ENCODE measurements at regions not wholly inside any gene's neighbourhood (a gene's known extent, or its start where the extent isn't known, plus 50 kb on each side); places are given as distances from the start of the nearest gene placed in this dataset.

DNA sequence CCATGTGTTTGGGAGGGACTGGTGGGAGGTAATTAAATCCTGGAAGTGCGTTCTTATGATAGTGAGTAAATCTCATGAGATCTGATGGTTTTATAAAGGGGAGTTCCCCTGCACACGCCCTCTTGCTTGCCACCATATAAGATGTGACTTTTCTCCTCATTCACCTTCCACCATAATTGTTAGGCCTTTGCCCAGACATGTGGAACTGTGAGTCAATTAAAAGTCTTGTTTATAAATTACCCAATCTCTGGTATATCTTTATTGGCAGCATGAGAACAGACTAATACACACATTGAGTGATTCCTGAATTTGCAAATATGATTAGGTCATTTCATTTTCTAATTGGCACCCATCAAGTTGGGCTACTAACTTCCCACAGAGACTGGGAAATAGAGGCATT lies 977.2 kb downstream of the SLITRK1 start:
- TF ChIP-seq EZH2 (IDR thresholded peaks at IDR 0.05; ENCODE audit: borderline replicate concordance): no peak
- TF ChIP-seq, protein P1, sequence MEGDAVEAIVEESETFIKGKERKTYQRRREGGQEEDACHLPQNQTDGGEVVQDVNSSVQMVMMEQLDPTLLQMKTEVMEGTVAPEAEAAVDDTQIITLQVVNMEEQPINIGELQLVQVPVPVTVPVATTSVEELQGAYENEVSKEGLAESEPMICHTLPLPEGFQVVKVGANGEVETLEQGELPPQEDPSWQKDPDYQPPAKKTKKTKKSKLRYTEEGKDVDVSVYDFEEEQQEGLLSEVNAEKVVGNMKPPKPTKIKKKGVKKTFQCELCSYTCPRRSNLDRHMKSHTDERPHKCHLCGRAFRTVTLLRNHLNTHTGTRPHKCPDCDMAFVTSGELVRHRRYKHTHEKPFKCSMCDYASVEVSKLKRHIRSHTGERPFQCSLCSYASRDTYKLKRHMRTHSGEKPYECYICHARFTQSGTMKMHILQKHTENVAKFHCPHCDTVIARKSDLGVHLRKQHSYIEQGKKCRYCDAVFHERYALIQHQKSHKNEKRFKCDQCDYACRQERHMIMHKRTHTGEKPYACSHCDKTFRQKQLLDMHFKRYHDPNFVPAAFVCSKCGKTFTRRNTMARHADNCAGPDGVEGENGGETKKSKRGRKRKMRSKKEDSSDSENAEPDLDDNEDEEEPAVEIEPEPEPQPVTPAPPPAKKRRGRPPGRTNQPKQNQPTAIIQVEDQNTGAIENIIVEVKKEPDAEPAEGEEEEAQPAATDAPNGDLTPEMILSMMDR (IDR thresholded peaks at IDR 0.05; ENCODE audit: poor library complexity): no peak
- no peak for TF ChIP-seq EZH2phosphoT487 (IDR thresholded peaks at IDR 0.05; ENCODE audit: low read depth, severe bottlenecking, unreplicated experiment)

Data from hepatocyte (in vitro differentiated cells).